ENCODE measurements at regions not wholly inside any gene's neighbourhood (a gene's known extent, or its start where the extent isn't known, plus 50 kb on each side); places are given as distances from the start of the nearest gene placed in this dataset.

- intact Hi-C loops (cut with DNase I), result no loop called here
- no peak overlapping the region for H3K27ac ChIP-seq
- H3K27me3 ChIP-seq, result peaks cover 0 to 66% (median 50%) of the 10 kb centered on the region in 7 donors
- WGBS, 2 donors, result 45 to 55% methylated on average over 3 of the region's 3 CpGs
- no peaks in the 10 kb centered on the region for H3K36me3 ChIP-seq
- H3K4me1 ChIP-seq, result no peaks in the 10 kb centered on the region
- H3K4me3 ChIP-seq, result no peak overlapping the region
- ATAC-seq (no peak), DNase-seq (no peak)
- TF ChIP-seq, protein P1, sequence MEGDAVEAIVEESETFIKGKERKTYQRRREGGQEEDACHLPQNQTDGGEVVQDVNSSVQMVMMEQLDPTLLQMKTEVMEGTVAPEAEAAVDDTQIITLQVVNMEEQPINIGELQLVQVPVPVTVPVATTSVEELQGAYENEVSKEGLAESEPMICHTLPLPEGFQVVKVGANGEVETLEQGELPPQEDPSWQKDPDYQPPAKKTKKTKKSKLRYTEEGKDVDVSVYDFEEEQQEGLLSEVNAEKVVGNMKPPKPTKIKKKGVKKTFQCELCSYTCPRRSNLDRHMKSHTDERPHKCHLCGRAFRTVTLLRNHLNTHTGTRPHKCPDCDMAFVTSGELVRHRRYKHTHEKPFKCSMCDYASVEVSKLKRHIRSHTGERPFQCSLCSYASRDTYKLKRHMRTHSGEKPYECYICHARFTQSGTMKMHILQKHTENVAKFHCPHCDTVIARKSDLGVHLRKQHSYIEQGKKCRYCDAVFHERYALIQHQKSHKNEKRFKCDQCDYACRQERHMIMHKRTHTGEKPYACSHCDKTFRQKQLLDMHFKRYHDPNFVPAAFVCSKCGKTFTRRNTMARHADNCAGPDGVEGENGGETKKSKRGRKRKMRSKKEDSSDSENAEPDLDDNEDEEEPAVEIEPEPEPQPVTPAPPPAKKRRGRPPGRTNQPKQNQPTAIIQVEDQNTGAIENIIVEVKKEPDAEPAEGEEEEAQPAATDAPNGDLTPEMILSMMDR (IDR thresholded peaks at IDR 0.05), result no peak
- no peaks in the 10 kb centered on the region for H3K9me3 ChIP-seq
Observed at GRCh38 chr1:30241681-30242080, 481.7 kb downstream of the MATN1 start.

- intact Hi-C loops (cut with DNase I), result no loop called here
- H3K36me3 ChIP-seq, result no peaks in the 10 kb centered on the region
- H3K27me3 ChIP-seq, result peaks cover 0 to 3% (median 0%) of the 10 kb centered on the region in 7 donors
- no peak overlapping the region for H3K4me3 ChIP-seq
- ATAC-seq (no peak), DNase-seq (no peak)
- H3K27ac ChIP-seq, result no peak overlapping the region
- 72 to 74% methylated on average over 7 of the region's 7 CpGs for WGBS, 2 donors
- H3K4me1 ChIP-seq, result no peaks in the 10 kb centered on the region
- H3K9me3 ChIP-seq, result no peaks in the 10 kb centered on the region
- TF ChIP-seq, protein P1 (IDR thresholded peaks at IDR 0.05), result no peak
Observed at GRCh38 chr1:30234091-30234490, 489.3 kb downstream of the MATN1 start.

GRCh38 chr1:30232288-30232899 lies 491.0 kb downstream of the MATN1 start:
- no peaks in the 10 kb centered on the region for H3K36me3 ChIP-seq
- intact Hi-C loops (cut with DNase I), result no loop called here
- DNase-seq (no peak), ATAC-seq (no peak)
- H3K9me3 ChIP-seq, result no peaks in the 10 kb centered on the region
- 36 to 38% methylated on average over 4 of the region's 4 CpGs for whole genome bisulfite sequencing, 2 donors
- no peak overlapping the region for H3K4me3 ChIP-seq
- H3K27me3 ChIP-seq, result peaks cover 0 to 15% (median 0%) of the 10 kb centered on the region in 7 donors
- TF ChIP-seq, protein P1 (IDR thresholded peaks at IDR 0.05), result peak in 7 of 9 donors; percentile 18 to 49 (median 34)
- no peaks in the 10 kb centered on the region for H3K4me1 ChIP-seq
- H3K27ac ChIP-seq, result no peak overlapping the region

- no peak for ATAC-seq
- TF ChIP-seq, protein P1 (IDR thresholded peaks at IDR 0.05), result no peak
- no peaks in the 10 kb centered on the region for H3K4me1 ChIP-seq
- intact Hi-C loops (cut with DNase I), result no loop called here
- H3K27ac ChIP-seq, result no peak overlapping the region
- WGBS, 2 donors, result 88 to 96% methylated on average over 9 of the region's 9 CpGs
- H3K27me3 ChIP-seq, result peaks cover 0 to 32% (median 0%) of the 10 kb centered on the region in 7 donors
- no peak overlapping the region for H3K4me3 ChIP-seq
- no peaks in the 10 kb centered on the region for H3K9me3 ChIP-seq
- no peaks in the 10 kb centered on the region for H3K36me3 ChIP-seq
- DNase-seq, result no peak
Observed at GRCh38 chr1:30229960-30230359, 493.4 kb downstream of the MATN1 start.

Measured in heart right ventricle (tissue), 16 donors.